Activated CD4-positive, alpha-beta T cell treated with anti-CD3 and anti-CD28 coated beads for 4 hours (primary cell): ENCODE measurements at regions not wholly inside any gene's neighbourhood (a gene's known extent, or its start where the extent isn't known, plus 50 kb on each side); places are given as distances from the start of the nearest gene placed in this dataset.
A peak's percentile ranks its signal among the peaks of the same experiment; 100 is the strongest.
"Not testable (repeated sequence)": the region's sequence is repeated elsewhere in the genome, so short reads cannot be mapped to it uniquely, and the experiment has no call there.

Experiments used
- DNase-seq, 2 donors: peaks; one replicate each; pipeline ENCODE4 v3.0.0-alpha.2; 2020

DNA sequence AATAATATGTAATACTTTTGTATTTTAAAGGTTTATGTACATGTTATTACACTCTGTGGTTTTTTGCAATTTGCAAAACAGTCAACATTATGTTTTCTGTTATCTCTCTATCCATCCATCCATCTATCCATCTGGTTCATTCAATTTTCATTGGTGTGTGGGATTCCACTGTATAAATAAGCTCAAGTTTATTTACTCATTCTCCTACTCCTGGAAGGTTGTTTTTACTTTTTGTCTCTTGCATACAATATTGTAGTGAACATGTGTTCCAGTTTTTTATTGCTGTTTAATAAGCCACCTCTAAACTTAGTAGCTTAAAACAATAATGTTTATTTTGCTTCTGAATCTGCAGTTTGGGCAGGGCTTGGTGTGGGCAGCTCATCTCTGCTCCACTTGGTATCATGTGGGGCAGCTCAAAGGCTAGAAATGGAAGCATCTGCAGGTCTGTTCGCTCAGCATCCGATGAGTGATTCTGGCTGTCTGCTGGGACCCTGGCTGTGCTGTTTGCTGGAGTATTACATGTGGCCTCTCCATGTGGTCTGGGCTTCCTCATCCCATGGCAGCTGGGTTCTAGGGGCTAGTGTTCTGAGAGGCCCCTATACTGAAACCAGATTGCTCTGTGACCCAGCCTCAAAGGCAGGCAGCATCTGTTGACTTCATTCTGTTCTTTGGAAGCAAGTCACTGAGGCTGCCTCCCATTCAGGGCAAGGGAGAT lies 98.8 kb downstream of the SLC25A47 start:
- no peak for DNase-seq

DNA sequence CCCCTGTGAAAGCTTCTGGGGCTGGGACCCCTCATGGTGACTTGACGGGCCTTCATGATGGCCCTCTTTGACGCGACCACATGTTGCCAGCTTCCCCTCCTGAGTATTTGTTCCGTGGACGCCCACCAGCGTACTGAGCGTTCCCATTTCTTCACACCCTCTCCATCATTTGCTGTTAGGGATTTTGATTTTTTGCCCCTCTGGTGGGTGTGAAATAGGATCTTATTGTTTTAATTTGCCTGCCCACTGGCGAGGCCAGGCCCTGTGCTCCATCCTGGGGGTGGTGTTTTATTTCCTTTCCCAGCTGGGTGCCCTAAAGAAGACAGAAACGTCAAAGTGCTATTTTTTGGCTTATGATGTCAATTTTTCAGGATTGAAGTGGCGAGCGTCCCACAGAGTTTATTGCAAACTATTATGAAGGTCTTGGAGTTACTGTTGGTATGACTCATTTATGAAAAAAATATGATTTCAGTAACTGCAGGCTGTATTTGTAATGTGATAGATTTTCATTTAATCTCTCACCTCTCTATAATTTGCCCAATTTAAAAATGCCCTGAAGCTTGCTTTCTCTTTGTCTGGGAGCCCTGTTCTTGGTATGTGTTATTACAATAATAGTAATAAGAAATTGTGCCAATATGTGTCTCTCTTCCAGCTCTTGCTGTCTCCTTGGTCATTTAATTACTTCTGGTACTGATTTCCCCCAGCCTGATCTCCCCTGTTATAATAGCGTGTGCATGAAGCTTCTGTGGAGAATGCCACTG lies 99.6 kb downstream of the SLC25A47 start:
- no peak for DNase-seq

DNA sequence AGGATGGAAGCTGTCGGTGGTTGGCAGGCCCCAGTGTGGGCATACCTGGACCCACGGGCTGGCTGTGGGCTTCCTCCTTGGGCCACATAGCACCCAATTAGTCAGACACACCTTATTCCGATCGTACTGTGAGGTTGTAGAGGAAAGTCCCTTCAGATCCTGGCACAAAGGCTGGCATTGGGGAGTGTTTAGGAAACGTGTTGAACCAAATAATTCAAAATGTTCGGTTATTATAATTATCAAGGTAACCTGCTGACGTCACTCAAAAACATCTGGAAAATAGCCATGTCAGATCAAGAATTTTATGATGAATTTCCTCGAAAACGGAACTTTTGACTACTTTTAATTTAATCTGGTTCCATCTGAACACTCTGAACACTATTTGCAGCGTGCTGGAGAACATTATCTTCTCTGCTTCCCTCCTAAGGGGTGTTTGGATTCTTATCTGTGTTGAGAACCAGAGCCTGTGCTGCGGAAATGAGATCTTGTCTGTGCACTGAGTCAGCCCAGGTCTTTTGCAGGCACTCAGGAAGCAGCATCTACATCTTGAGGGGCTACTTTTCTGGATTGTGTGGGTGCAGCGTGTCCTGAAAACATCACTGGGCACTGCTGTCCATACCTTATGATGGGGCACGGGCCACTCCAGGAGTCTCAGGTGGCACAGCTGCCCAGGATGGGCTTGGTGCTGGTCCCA lies 100.3 kb downstream of the SLC25A47 start:
- DNase-seq: no peak

DNA sequence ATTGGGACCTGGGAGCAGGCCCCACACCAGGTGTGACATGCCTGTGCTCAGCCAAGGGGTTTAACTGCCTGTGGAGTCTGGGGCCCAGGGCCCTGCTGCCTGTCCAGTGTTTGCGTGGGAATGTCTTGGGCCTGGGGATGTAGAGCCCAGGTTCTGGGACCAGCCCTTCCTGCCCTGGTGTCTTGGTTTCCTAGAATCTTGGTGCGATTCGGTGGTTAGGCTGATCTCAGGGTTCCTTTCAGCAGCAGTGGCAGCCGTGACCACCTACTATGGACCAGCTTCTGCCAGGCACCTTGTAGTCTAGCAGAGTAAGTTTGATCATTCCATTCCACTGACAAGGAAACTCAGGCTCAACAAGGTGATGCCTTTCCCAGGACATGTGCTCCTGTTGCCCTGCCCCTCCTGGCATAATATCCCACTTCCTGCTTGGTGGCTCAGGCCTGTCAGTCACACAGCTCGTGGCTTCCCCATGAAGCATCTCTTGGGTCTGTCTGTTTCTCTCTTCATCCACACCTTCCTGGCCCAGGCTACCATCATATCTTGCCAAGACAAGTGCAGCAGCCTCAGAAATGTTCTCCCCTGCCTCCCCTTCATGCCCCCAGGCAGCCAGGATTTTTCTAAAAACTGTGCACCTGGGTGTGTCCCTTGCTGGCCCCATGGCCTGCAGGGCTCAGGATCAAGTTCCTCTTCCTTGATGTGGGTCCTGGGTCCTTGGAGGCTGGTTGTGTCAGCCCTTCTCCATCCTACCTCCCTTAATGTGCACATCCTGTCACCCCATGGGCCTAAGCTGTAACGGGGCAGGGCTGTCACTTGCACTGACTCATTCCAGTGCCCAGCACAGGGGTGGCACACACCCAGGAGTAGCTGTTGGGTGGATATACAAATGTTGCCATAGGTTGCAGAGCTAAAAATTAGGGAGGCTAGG lies 101.6 kb downstream of the SLC25A47 start:
- no peak for DNase-seq

DNA sequence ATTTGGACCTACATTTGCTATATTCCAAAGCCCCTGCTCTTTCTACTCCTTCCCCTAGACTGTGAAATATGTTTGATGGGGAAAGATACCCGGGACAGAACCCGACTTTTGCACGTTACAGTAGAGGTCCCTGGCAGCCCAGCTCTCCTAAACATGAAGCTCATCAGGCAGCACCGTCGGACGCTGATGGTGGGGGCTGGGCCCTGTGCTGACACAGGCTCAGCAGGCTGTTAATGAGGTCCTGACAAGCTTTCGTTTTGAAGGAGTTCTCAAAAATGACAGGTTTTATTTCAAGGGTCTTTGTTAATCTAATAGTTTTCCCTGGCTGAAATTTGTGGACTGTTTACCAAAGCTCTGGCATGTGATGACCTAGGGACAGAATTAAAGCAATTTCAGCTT lies 102.3 kb downstream of the SLC25A47 start:
- DNase-seq: no peak

DNA sequence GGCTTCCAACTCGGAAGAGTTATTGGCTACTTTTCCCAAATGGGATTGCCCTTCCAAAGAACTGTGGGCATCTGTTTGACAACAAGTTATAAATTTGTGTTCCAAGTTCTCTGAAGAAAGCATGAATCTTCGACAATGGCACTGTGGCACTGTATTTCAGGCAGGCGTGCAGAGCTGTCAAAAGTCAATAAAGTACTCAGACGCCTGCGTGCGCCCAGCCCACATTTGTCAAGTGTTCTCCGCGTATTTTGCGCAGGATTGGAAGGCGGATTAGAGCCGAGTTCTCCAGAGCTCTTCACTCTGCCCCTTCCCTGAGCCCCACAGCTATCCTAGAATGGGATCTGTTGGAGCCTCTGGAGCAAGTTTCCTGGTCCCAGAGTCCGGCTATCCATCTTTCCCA lies 103.2 kb downstream of the SLC25A47 start:
- DNase-seq: no peak

DNA sequence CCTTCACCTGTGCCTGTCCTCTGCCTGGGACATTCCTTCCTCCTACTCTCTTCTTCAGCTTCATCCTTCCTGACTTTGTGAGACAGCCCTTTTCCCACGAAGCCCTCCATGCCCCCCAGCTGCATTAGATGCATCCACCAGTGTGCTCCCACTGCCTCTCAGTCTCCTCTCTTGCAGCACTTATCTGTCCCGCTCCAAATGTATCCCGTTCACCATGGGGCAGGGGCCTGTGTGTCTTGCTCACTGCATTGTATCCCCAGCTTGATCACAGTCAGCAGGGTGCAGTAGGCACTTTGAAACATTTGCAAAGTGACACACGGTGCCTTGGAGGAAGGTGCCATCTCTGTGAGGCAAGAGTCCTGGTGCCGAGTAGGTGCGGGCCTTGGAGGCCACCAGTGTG lies 104.0 kb downstream of the SLC25A47 start:
- DNase-seq: no peak

DNA sequence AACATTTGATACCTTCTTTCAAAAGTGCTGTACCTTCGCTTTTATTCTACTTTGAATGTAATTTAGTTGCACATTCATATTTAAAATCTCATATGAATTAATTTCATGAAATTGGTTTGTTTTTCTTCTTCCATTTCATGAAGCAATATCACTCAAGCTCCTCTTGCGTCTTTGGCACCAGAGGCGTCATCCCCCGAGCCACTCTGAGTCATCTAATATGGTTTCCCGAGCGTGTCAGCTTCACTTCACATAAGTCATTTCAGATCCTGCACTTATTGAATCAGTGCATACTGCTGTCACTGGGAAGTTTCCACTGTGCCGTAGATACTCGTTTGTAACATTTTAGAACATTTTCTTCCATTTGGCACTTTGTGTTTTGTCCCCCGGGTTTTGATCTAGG lies 105.6 kb downstream of the SLC25A47 start:
- no peak for DNase-seq

DNA sequence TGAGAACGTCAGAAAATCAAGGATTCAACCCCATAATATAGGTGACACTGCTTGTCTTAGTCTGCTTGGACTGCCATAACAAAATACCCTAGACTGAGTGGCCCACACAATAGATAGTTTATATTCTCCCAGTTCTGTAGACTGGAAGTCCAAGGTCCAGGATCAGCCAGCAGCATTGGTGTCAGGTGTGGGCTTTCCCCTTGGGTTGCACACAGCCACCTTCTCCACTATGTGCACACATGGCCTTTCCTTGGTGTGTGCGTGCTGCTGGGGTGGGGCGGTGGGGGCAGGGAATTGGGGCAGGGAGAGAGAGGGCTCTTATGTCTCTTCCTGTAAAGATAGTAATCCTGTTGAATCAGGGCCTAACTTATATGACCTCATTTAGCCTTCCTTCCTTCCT lies 106.4 kb downstream of the SLC25A47 start:
- no peak for DNase-seq

DNA sequence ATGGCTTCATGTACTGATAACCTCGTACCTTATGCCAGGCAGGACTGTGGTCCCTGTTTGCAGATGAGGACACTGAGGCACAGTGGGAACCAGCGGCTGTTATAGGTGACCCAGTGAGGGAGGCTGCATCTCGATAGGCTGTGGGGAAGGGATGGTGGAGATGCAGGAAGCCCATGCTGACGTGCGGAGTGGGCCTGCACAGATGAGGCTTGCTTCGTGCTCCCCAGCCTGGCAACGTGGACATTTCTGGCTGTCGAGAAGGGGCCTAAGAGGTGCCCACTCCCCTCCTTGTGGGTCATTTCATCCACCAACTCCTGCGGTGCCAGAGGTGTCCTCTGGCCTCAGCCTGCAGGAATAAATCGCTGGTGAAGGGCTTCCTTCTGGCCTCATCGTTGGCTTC lies 107.4 kb downstream of the SLC25A47 start:
- DNase-seq: no peak

DNA sequence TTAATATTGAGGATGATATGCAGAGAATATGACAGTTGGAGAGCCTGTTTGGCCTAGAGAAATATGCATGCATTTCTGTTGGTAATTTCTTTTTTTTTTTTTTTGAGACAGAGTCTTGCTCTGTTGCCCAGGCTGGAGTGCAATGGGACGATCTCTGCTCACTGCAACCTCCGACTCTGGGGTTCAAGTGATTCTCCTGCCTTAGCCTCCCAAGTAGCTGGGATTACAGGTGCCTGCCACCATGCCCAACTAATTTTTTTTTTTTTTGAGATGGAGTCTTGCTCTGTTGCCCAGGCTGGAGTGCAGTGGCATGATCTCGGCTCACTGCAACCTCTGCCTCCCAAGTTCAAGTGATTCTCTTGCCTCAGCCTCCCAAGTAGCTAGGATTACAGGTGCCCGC lies 108.3 kb downstream of the SLC25A47 start:
- not testable (repeated sequence) for DNase-seq

DNA sequence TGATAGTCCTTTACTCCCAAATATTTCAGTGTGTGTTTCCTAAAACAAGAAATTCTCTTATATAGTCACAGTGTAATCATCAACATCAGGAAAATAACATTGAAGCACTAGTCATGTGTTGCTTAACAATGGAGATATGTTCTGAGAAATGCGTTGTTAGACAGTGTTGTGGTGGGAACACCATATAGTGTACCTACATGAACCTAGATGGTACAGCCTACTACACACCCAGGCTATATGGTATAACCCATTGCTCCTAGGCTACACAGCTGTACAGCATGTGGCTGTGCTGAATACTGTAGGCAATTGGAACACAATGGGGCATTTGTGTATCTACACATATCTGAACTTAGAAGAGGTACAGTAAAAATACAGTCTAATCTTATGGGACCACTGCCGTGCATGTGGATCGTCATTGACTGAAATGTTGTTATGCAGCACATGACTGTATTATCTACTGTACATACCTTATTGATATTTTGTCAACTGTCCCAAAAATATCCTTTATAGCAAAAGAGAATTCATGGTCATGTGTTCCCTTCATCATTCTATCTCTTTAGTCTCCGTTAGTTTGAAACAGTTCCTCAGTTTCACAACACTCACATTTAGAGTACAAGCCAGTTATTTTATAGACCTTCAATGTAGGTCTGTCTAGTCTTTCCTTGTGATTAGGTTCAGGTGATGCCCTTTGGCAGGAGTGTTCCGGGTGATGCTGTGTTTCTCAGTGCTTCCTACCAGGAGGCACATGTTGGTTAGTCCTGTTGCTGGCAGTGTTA lies 109.7 kb downstream of the SLC25A47 start:
- no peak for DNase-seq

DNA sequence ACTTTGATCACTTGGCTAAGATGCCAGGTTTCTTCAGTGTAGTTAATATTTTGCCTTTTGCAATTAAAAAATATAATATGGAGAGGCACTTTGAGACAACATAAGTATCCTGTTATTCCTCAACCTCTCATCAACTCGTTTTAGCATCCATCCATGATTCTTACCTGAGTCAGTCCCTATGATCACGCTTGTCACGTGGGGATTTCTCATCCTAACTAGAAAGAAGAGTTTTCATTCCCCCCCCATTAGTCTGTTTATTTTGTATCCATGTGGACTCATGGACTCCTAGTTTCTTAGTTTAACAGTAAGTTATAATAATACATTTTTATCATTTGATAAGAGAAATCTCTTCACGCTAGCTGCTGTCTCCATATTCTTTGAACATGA lies 110.3 kb downstream of the SLC25A47 start:
- no peak for DNase-seq

DNA sequence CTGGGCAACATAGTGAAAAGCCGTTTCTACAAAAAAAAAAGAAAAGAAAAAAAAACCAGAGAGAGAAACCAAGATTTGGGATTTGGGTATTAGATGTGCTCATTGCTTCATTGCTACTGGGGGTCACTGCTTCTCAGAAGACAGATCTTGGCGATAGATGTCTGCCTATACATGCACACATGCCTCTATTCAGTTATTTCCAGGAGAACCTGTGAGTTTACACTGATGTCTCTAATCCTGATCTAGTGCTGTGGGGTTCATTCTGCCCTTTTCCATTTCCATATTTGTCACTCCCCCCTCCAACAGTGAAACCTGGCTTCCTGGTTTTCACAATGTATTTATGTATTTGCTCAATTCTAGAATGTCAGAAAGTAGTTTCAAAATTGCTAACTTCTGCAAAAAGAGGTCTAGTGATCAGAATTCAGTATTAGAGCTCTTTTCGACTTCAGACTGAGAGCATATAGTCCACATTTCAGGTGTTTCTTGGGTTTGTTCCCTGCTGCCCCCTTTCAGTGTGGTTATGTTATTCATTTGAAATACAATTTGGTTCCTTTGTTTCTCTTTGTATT lies 111.0 kb downstream of the SLC25A47 start:
- DNase-seq: no peak

DNA sequence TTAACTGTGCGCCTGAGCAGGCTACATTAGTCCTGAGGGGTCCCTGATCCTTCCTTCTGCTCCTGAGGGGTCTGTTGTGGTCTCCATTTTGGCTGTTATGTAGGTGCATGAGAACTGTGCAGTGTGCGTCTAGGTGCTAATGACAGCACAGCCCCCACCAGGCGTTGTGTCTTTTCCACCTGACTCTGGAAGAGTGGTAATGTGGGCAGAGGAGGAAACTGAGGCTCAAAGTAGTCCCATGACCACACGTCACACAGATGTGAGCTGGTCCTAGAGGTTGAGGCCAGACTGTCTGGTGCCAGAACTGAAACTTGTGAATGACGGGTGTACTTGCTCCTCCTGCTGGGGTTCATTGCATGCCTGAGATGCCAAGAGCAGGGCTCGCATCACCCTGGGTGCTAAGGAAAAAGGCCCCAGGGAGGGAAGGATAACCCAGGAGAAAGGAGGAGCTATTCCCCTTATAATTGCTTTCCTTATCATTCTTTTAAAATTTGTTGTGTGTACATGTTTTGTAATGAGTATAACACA lies 111.8 kb downstream of the SLC25A47 start:
- no peak for DNase-seq

DNA sequence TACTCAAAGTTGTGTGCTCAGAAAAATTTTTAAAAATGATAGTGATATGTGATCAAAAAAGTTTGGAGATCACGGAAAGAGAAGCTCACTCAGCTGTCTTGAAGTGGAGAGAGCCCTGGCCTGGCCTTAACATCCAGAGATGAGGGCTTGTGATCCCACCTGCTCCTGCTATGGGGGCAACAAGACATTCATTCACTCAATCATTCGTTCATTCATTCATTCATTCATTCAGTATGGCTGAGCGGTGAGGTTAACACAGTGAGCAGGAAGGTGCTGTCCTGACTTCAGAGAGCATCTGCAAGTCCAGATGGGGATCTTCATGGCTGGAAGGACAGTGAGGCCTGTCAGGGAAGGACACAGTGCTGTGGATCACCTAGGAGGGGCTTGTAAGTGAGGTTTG lies 112.3 kb downstream of the SLC25A47 start:
- no peak for DNase-seq

DNA sequence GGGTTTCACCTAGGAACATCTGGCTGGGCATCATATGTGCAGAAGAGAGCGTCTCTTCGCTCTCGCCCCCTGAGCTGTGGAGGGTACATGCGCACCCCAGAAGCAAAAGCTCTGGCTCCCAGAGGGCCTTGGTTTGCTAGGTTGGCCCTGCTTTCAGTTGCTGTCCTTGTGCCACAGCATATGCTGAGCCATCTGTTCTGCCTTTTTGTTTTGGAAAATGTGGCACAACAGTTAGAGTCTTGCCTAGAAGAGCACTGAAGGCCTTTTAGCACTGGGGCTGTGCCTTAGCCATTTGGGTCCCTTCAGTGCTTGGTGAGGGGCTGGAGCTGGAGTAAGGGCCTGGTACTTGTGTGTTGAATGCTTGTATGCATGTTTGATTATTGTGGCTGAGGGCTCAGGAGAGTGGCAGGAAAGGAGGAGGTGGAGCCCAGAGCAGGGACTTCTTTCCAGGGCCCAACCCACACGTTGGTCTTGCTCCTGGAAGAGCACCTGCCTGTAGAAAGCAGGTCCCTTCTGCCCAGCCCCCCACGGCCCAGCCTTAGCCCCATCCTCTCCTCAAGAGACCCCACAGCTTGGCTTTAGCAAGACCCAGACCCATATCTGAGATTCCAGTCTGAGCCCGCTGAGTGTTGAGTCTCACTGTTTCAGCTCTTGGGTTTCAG lies 113.7 kb downstream of the SLC25A47 start:
- DNase-seq: no peak

DNA sequence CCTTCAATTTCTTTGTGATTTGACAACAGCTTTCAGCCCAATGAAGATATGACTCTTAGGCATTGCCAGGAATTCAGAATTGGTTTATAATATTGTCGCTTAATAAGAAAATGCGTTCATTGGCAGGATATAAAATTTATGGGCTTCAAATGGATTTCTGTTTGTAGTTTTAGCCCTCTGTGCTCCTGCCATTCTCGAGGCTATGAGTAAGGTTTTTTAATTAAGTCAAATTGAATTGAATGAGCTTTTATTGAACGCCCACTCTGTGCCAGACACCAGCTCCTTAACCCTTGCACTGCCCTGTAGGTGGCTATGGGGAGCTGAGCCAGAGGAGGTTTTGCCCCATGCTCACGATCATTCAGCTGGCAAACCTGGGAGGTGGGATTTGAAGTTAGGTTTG lies 115.1 kb downstream of the SLC25A47 start:
- no peak for DNase-seq

DNA sequence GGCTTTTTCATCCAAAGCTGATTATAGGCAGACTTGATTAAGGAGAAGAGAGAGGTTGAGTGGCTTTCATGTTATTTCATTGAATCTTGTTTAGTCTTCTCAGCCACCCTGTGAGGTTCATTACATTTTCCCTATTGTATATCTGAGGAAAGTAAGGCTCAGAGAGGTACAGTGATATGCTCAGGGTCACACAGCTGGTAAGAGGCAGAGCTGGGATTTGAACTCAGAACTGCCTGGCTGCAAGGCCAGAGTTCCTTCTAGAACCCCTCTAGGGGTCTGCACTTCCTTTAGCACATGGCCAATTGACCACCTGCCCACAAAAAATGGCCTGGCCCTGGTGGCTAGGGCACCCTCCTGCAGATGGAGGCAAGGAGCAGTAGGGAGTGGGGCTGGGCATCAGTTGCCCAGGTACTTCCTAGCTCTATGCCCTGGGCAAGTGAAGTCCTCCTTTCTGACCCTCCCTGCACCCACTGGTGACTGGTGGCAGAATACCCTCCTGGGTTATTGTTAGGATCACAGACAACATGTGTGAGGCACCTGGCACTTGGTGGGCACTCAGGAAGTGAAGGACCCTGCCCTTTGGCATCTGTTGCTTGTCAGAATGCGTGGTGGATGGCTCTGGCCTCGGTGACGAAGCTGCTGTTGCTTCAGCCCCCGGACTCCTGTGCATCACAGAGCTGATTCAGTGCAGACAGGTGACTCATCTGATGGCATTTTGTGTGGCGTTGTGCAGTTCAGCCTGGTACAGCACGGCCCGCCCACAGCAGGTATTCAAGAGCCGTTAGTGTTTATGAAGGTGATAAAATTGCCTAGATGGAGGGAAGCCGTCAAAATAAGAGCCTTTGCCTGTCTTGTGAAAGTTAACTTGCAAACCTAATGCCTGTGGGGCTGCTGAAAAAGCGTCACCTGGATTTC lies 115.8 kb downstream of the SLC25A47 start:
- DNase-seq: peak; percentile 44 to 55

DNA sequence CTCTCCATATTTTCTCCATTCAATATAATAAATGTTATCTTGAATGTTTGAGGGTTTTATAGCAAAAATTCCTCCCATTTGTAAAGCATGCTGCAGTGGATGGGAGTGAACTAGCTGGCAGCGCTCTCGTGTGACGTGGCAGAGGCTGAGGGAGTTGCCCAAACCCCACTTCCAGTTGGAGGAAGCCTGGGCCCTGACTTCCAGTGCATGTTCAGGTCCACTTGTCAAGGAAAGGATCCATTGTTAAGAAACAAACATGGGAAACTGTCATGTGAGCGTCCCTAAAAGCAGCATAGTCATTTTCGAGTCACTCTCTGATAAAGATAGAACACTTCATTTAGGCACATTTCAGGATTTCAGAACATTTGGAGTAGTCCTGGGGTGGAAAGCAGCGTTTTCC lies 116.6 kb downstream of the SLC25A47 start:
- DNase-seq: no peak
